GM21515 (cell line): ENCODE measurements at regions not wholly inside any gene's neighbourhood (a gene's known extent, or its start where the extent isn't known, plus 50 kb on each side); places are given as distances from the start of the nearest gene placed in this dataset.
A peak's percentile ranks its signal among the peaks of the same experiment; 100 is the strongest.

Experiments used
- ATAC-seq: cut with Tn5 transposase; IDR thresholded peaks from one replicate; pipeline ENCODE4 v1.9.1; 2021; ENCODE audit not compliant: unreplicated experiment

- no peak for ATAC-seq
Measured at GRCh38 chr13:99652141-99652540, 150.9 kb downstream of the TM9SF2 start.

- ATAC-seq: no peak
Measured at GRCh38 chr13:99651016-99651415, 149.7 kb downstream of the TM9SF2 start.

- ATAC-seq: no peak
Measured at GRCh38 chr13:99650410-99650809, 149.1 kb downstream of the TM9SF2 start.

- ATAC-seq: no peak
Measured at GRCh38 chr13:99648927-99649326, 147.7 kb downstream of the TM9SF2 start.

GRCh38 chr13:99648066-99648665 lies 146.9 kb downstream of the TM9SF2 start:
- ATAC-seq: no peak

GRCh38 chr13:99647596-99647985 lies 146.3 kb downstream of the TM9SF2 start:
- ATAC-seq: no peak

- no peak for ATAC-seq
Measured at GRCh38 chr13:99646866-99647595, 145.8 kb downstream of the TM9SF2 start.

- no peak for ATAC-seq
Measured at GRCh38 chr13:99642841-99643240, 141.6 kb downstream of the TM9SF2 start.

- no peak for ATAC-seq
Measured at GRCh38 chr13:99642006-99642405, 140.7 kb downstream of the TM9SF2 start.

GRCh38 chr13:99640260-99640659 lies 139.0 kb downstream of the TM9SF2 start:
- no peak for ATAC-seq

- no peak for ATAC-seq
Measured at GRCh38 chr13:99639126-99639525, 137.9 kb downstream of the TM9SF2 start.

- peak; percentile 87 for ATAC-seq
Measured at GRCh38 chr13:99636728-99637353, 135.6 kb downstream of the TM9SF2 start.

GRCh38 chr13:99636306-99636705 lies 135.0 kb downstream of the TM9SF2 start:
- no peak for ATAC-seq

GRCh38 chr13:99634672-99635071 lies 133.4 kb downstream of the TM9SF2 start:
- ATAC-seq: no peak

- ATAC-seq: no peak
Measured at GRCh38 chr13:99630269-99630898, 129.1 kb downstream of the TM9SF2 start.

GRCh38 chr13:99629641-99630040 lies 128.4 kb downstream of the TM9SF2 start:
- ATAC-seq: no peak

GRCh38 chr13:99628442-99628841 lies 127.2 kb downstream of the TM9SF2 start:
- no peak for ATAC-seq

- no peak for ATAC-seq
Measured at GRCh38 chr13:99626461-99627082, 125.3 kb downstream of the TM9SF2 start.

GRCh38 chr13:99624936-99625540 lies 123.8 kb downstream of the TM9SF2 start:
- ATAC-seq: no peak

GRCh38 chr13:99620806-99621205 lies 119.5 kb downstream of the TM9SF2 start:
- no peak for ATAC-seq

- ATAC-seq: no peak
Measured at GRCh38 chr13:99619207-99619606, 117.9 kb downstream of the TM9SF2 start.
